Trophoblast cell (in vitro differentiated cells and primary cell): ENCODE measurements at regions not wholly inside any gene's neighbourhood (a gene's known extent, or its start where the extent isn't known, plus 50 kb on each side); places are given as distances from the start of the nearest gene placed in this dataset.

Experiments used
- DNase-seq, 2 donors: peaks; one replicate each; pipeline ENCODE4 v3.0.0-alpha.2; 2016
- H2AFZ ChIP-seq: 2 replicates; pipeline ENCODE4 v1.6.1; 2013; ENCODE audit warnings: low read length, moderate library complexity, mild to moderate bottlenecking; ENCODE audit not compliant: insufficient read depth, poor library complexity
- H2AK5ac ChIP-seq: 2 replicates; pipeline ENCODE4 v1.6.1; 2013; ENCODE audit warnings: mild to moderate bottlenecking, low read length
- H2BK120ac ChIP-seq: 2 replicates; pipeline ENCODE4 v1.6.1; 2013; ENCODE audit warnings: low read length, mild to moderate bottlenecking, moderate library complexity; ENCODE audit not compliant: insufficient read depth, poor library complexity
- H2BK12ac ChIP-seq: 2 replicates; pipeline ENCODE4 v1.6.1; 2013; ENCODE audit warnings: mild to moderate bottlenecking, low read length, moderate library complexity
- H2BK5ac ChIP-seq: 2 replicates; pipeline ENCODE4 v1.6.1; 2013; ENCODE audit warnings: low read length, low read depth, moderate library complexity, mild to moderate bottlenecking; ENCODE audit not compliant: poor library complexity
- H3K14ac ChIP-seq: 2 replicates; pipeline ENCODE4 v1.6.1; 2013; ENCODE audit warnings: mild to moderate bottlenecking, low read length
- H3K18ac ChIP-seq: 2 replicates; pipeline ENCODE4 v1.6.1; 2013; ENCODE audit warnings: mild to moderate bottlenecking, low read length
- H3K23ac ChIP-seq: 2 replicates; pipeline ENCODE4 v1.6.1; 2013; ENCODE audit warnings: low read length
- H3K27ac ChIP-seq: 2 replicates; pipeline ENCODE4 v1.5.1; 2013; ENCODE audit warnings: low read depth, mild to moderate bottlenecking, inconsistent platforms, low read length, moderate library complexity
- H3K27me3 ChIP-seq: 2 replicates; pipeline ENCODE4 v1.6.1; 2013; ENCODE audit warnings: inconsistent platforms, mild to moderate bottlenecking, low read length, moderate library complexity; ENCODE audit not compliant: insufficient read depth
- H3K36me3 ChIP-seq, 2 experiments: 1 replicate in 1 of 2; 2 replicates in 1 of 2; pipeline ENCODE4 v1.6.1; 2013; ENCODE audit warnings: low read length in 2 of 2, mild to moderate bottlenecking in 2 of 2, moderate library complexity in 1 of 2; ENCODE audit not compliant: insufficient read depth in 2 of 2, control insufficient read depth in 1 of 2
- H3K4ac ChIP-seq: 2 replicates; pipeline ENCODE4 v1.6.1; 2013; ENCODE audit warnings: low read depth, mild to moderate bottlenecking, low read length, moderate library complexity
- H3K4me1 ChIP-seq, 2 experiments: 1 replicate in 1 of 2; 2 replicates in 1 of 2; pipeline ENCODE4 v1.6.1; 2013; ENCODE audit warnings: low read length in 2 of 2, mild to moderate bottlenecking in 2 of 2, moderate library complexity in 1 of 2; ENCODE audit not compliant: insufficient read depth in 2 of 2, control insufficient read depth in 1 of 2
- H3K4me2 ChIP-seq: 2 replicates; pipeline ENCODE4 v1.6.1; 2013; ENCODE audit warnings: inconsistent platforms, mild to moderate bottlenecking, low read length, moderate library complexity
- H3K4me3 ChIP-seq: 2 replicates; pipeline ENCODE4 v1.5.1; 2013; ENCODE audit warnings: mild to moderate bottlenecking, low read depth, low read length, inconsistent platforms
- H3K79me1 ChIP-seq: one replicate; pipeline ENCODE4 v1.6.1; 2013; ENCODE audit warnings: low read length
- H3K79me2 ChIP-seq: 2 replicates; pipeline ENCODE4 v1.6.1; 2013; ENCODE audit warnings: low read length, mild to moderate bottlenecking; ENCODE audit not compliant: control insufficient read depth, insufficient read depth, poor library complexity
- H3K9ac ChIP-seq: 2 replicates; pipeline ENCODE4 v1.6.1; 2013; ENCODE audit warnings: mild to moderate bottlenecking, low read length
- H3K9me3 ChIP-seq: 2 replicates; pipeline ENCODE4 v1.6.1; 2013; ENCODE audit warnings: low read depth, mild to moderate bottlenecking, control low read depth, inconsistent platforms, low read length; ENCODE audit not compliant: insufficient read depth
- H4K12ac ChIP-seq: 2 replicates; pipeline ENCODE4 v1.6.1; 2013; ENCODE audit warnings: low read depth, mild to moderate bottlenecking, low read length, moderate library complexity
- H4K8ac ChIP-seq: 2 replicates; pipeline ENCODE4 v1.6.1; 2013; ENCODE audit warnings: low read depth, mild to moderate bottlenecking, low read length, moderate library complexity
- H4K91ac ChIP-seq: one replicate; pipeline ENCODE4 v1.6.1; 2013; ENCODE audit warnings: low read depth, mild to moderate bottlenecking, low read length, moderate library complexity
- WGBS: extraction: QIAGEN DNeasy Blood & Tissue Kit; methylation state at CpG from one replicate; pipeline ENCODE4 v1.1.7; 2013; ENCODE audit warnings: missing lambda C conversion rate; ENCODE audit not compliant: insufficient read length, insufficient coverage; ENCODE audit errors: extremely low coverage; 5-methylcytosine and 5-hydroxymethylcytosine counted together

DNA sequence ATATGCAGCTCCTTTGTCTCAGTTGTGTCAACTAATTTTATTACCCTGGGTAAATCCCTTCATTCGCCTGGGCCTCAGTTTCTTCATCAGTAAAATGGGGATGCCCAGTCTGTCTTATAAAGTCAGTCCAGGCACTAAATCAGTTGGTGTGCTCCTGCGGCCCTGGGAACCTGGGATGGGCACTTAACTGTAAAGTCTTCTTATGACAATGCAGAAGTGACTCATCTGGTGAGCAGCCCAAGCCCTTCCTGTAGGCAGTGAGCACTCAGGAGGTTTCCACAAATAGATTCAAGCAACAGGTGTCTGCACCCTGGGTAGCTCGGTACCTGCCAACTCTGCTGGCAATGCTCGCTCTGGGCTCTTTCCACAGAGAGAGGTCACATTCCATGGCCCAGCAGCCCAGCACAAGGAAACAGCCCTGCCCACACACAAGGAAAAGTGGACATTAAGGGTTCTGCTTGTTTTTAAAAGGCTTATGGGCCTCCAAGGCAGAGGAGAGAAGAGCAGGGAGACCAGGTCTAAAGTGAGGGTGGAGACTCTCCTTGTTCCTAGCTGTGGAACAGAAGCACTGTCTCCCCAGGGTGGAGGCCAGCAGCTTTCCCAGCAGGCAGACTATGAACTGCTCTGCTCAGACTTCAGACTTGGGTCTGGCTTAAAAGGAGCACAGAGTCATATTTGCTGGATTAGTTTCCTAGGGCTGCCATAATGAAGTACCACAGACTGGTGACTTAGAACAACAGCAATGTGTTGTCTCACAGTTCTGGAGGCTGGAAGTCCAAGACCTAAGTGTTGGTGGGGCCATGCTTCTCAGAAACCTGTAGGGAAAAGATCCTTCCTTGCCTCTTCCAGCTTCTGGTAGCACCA, 89.7 kb upstream of the ADRA1B start:
- H3K4ac ChIP-seq = no peak overlapping the region
- no peak overlapping the region for H2BK120ac ChIP-seq
- no CpG with 5 or more reads among the region's 4 CpGs for whole genome bisulfite sequencing
- peak overlapping the region; percentile 29 for H2AK5ac ChIP-seq
- no peaks in the 10 kb centered on the region for H3K36me3 ChIP-seq
- no peak overlapping the region for H4K8ac ChIP-seq
- no peaks in the 10 kb centered on the region for H3K27me3 ChIP-seq
- peak in 1 of 2 donors; percentile 10 for DNase-seq
- H3K79me1 ChIP-seq = peaks cover 1% of the 10 kb centered on the region
- H4K91ac ChIP-seq = no peak overlapping the region
- H2BK12ac ChIP-seq = no peak overlapping the region
- no peak overlapping the region for H3K18ac ChIP-seq
- H3K23ac ChIP-seq = no peak overlapping the region
- no peak overlapping the region for H2AFZ ChIP-seq
- no peak overlapping the region for H3K9ac ChIP-seq
- no peak overlapping the region for H3K27ac ChIP-seq
- no peak overlapping the region for H3K14ac ChIP-seq
- no peak overlapping the region for H2BK5ac ChIP-seq
- no peaks in the 10 kb centered on the region for H3K79me2 ChIP-seq
- no peak overlapping the region for H4K12ac ChIP-seq
- H3K9me3 ChIP-seq = no peaks in the 10 kb centered on the region
- no peak overlapping the region for H3K4me3 ChIP-seq
- peaks cover 6 to 10% of the 10 kb centered on the region in 2 experiments for H3K4me1 ChIP-seq
- no peak overlapping the region for H3K4me2 ChIP-seq

DNA sequence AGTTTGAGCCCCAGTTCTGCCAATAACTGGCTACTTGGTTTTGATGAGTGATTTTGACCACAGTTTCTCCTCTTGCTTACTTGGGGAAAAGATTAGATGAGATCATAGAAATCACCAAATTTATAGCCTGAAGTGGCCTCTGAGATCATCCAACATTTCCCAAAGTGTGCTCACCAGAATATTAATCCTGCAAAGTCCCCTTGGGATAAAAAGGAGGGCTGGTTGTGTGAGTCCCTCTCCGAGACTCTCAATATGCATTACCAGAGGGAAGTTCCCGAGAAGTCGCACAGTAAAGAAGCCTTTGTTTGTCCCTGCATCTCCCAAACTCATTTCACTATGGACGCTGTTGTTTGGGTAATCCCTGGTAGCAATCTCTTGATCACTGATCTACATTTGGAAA, 88.4 kb upstream of the ADRA1B start:
- Histone ChIP-seq H2AK5ac (no peak overlapping the region), H3K36me3 (no peaks in the 10 kb centered on the region), H2BK5ac (no peak overlapping the region), H3K23ac (no peak overlapping the region), H3K14ac (no peak overlapping the region), H3K79me1 (peaks cover 1% of the 10 kb centered on the region), H2AFZ (no peak overlapping the region), H3K4ac (no peak overlapping the region), H3K27ac (no peak overlapping the region), H4K8ac (no peak overlapping the region), H3K9me3 (no peaks in the 10 kb centered on the region), H2BK12ac (no peak overlapping the region), H3K79me2 (no peaks in the 10 kb centered on the region), H3K18ac (no peak overlapping the region), H3K4me2 (no peak overlapping the region), H3K27me3 (no peaks in the 10 kb centered on the region), H3K4me3 (no peak overlapping the region), H4K91ac (no peak overlapping the region), H4K12ac (no peak overlapping the region), H3K4me1 (peaks cover 6 to 10% of the 10 kb centered on the region in 2 experiments), H2BK120ac (no peak overlapping the region), H3K9ac (no peak overlapping the region)
- DNase-seq = no peak
- WGBS = no CpG with 5 or more reads among the region's 4 CpGs

DNA sequence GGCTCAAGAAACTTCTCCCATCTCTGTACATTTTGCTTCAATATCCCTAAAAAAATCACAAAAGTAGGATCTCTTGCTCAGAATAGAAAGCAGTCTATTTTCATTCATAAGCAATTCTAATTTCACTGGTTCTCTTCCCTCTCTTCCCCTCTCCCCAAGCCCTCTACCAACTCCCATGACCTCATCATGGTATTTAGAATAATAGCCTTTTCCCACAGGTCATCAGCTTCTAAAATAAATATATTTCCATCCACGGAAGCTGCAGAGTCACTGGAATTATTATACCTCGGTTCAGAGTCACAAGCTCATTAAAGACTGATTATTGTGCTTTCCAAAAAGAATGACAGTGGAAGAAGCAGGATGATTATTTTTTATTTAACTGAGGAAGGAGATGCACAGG, 84.2 kb upstream of the ADRA1B start:
- Histone ChIP-seq H3K27ac (no peak overlapping the region), H3K36me3 (no peaks in the 10 kb centered on the region), H3K14ac (no peak overlapping the region), H3K79me1 (no peaks in the 10 kb centered on the region), H3K4me3 (no peak overlapping the region), H3K23ac (no peak overlapping the region), H2BK5ac (no peak overlapping the region), H4K12ac (no peak overlapping the region), H2BK120ac (no peak overlapping the region), H2BK12ac (no peak overlapping the region), H3K79me2 (no peaks in the 10 kb centered on the region), H3K4me2 (no peak overlapping the region), H3K18ac (no peak overlapping the region), H4K91ac (no peak overlapping the region), H3K4me1 (no peaks in the 10 kb centered on the region), H3K27me3 (no peaks in the 10 kb centered on the region), H3K4ac (no peak overlapping the region), H4K8ac (no peak overlapping the region), H3K9ac (no peak overlapping the region), H2AFZ (no peak overlapping the region), H3K9me3 (no peaks in the 10 kb centered on the region), H2AK5ac (no peak overlapping the region)
- no peak for DNase-seq
- WGBS = no CpG with 5 or more reads among the region's 2 CpGs

DNA sequence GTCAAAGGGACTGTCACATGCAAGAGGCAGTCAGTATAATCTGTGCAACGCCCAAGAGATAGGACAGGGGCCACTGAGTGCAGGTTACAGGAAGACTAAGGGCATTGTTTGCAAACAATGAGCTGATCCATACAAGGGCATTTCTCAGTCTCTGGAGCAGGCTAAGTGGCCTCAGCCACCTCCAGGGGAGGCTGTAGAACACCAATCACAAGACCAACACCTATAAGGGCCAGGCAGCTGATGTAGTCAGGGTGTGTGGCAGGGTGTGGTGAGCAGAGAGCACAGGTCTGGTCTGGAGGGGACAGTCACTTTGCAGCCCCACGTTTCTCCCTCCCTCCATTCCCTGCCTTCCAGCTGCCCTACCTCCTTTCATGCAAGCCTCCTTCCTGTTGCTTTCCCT, 83.2 kb upstream of the ADRA1B start:
- H3K4me1 ChIP-seq = no peaks in the 10 kb centered on the region

More for the DNA sequence above, 83.2 kb upstream of the ADRA1B start:
- H3K27me3 ChIP-seq = no peaks in the 10 kb centered on the region
- H4K12ac ChIP-seq = no peak overlapping the region
- no peak overlapping the region for H3K4me2 ChIP-seq
- H2AFZ ChIP-seq = no peak overlapping the region
- no peaks in the 10 kb centered on the region for H3K79me2 ChIP-seq
- no peak overlapping the region for H4K91ac ChIP-seq
- no peak overlapping the region for H3K4me3 ChIP-seq
- no peak overlapping the region for H4K8ac ChIP-seq
- no peak overlapping the region for H3K9ac ChIP-seq
- no peaks in the 10 kb centered on the region for H3K79me1 ChIP-seq
- no peak overlapping the region for H2BK120ac ChIP-seq
- DNase-seq = no peak
- H3K18ac ChIP-seq = no peak overlapping the region
- no peak overlapping the region for H3K23ac ChIP-seq
- no peaks in the 10 kb centered on the region for H3K36me3 ChIP-seq
- H2BK12ac ChIP-seq = no peak overlapping the region
- no peaks in the 10 kb centered on the region for H3K9me3 ChIP-seq
- H3K14ac ChIP-seq = no peak overlapping the region
- H3K27ac ChIP-seq = no peak overlapping the region
- no peak overlapping the region for H2BK5ac ChIP-seq
- H2AK5ac ChIP-seq = no peak overlapping the region
- H3K4ac ChIP-seq = no peak overlapping the region
- no CpG with 5 or more reads among the region's 2 CpGs for WGBS
